ENCODE measurements at regions not wholly inside any gene's neighbourhood (a gene's known extent, or its start where the extent isn't known, plus 50 kb on each side); places are given as distances from the start of the nearest gene placed in this dataset.

GRCh38 chr9:80931163-80931562 lies 758.2 kb downstream of the TLE1 start:
- no peak for TF ChIP-seq CTCF (IDR thresholded peaks at IDR 0.05; ENCODE audit: borderline replicate concordance, control extremely low read depth, extremely low read depth, insufficient read depth, missing control alignments)
- no peak for DNase-seq (ENCODE audit: low spot score)
- in situ Hi-C loops (cut with MboI; ENCODE audit: low sequenced_read_pairs, unreplicated experiment), result no loop called here

- in situ Hi-C loops (cut with MboI; ENCODE audit: low sequenced_read_pairs, unreplicated experiment), result no loop called here
- TF ChIP-seq CTCF (IDR thresholded peaks at IDR 0.05; ENCODE audit: borderline replicate concordance, control extremely low read depth, extremely low read depth, insufficient read depth, missing control alignments), result no peak
- no peak for DNase-seq (ENCODE audit: low spot score)
These were observed 760.6 kb downstream of the TLE1 start for GRCh38 chr9:80928697-80929096.

GRCh38 chr9:80926611-80927010 lies 762.7 kb downstream of the TLE1 start:
- DNase-seq (ENCODE audit: low spot score), result no peak
- in situ Hi-C loops (cut with MboI; ENCODE audit: low sequenced_read_pairs, unreplicated experiment), result no loop called here

GRCh38 chr9:80922544-80922943 lies 766.8 kb downstream of the TLE1 start:
- DNase-seq (ENCODE audit: low spot score), result no peak
- TF ChIP-seq CTCF (IDR thresholded peaks at IDR 0.05; ENCODE audit: borderline replicate concordance, control extremely low read depth, extremely low read depth, insufficient read depth, missing control alignments), result no peak
- in situ Hi-C loops (cut with MboI; ENCODE audit: low sequenced_read_pairs, unreplicated experiment), result no loop called here

More at GRCh38 chr9:80926611-80927010, 762.7 kb downstream of the TLE1 start:
- TF ChIP-seq CTCF (IDR thresholded peaks at IDR 0.05; ENCODE audit: borderline replicate concordance, control extremely low read depth, extremely low read depth, insufficient read depth, missing control alignments), result no peak

GRCh38 chr9:80906728-80907127 lies 782.6 kb downstream of the TLE1 start:
- in situ Hi-C loops (cut with MboI; ENCODE audit: low sequenced_read_pairs, unreplicated experiment), result no loop called here
- no peak for TF ChIP-seq CTCF (IDR thresholded peaks at IDR 0.05; ENCODE audit: borderline replicate concordance, control extremely low read depth, extremely low read depth, insufficient read depth, missing control alignments)
- no peak for DNase-seq (ENCODE audit: low spot score)

- DNase-seq (ENCODE audit: low spot score), result no peak
- in situ Hi-C loops (cut with MboI; ENCODE audit: low sequenced_read_pairs, unreplicated experiment), result no loop called here
- no peak for TF ChIP-seq CTCF (IDR thresholded peaks at IDR 0.05; ENCODE audit: borderline replicate concordance, control extremely low read depth, extremely low read depth, insufficient read depth, missing control alignments)
These were observed 790.1 kb downstream of the TLE1 start for GRCh38 chr9:80899208-80899607.

- no peak for DNase-seq (ENCODE audit: low spot score)
- no peak for TF ChIP-seq CTCF (IDR thresholded peaks at IDR 0.05; ENCODE audit: borderline replicate concordance, control extremely low read depth, extremely low read depth, insufficient read depth, missing control alignments)
- in situ Hi-C loops (cut with MboI; ENCODE audit: low sequenced_read_pairs, unreplicated experiment), result no loop called here
These were observed 796.2 kb downstream of the TLE1 start for GRCh38 chr9:80893190-80893589.

All from GM13976 (cell line).